ENCODE measurements at regions not wholly inside any gene's neighbourhood (a gene's known extent, or its start where the extent isn't known, plus 50 kb on each side); places are given as distances from the start of the nearest gene placed in this dataset.

DNA sequence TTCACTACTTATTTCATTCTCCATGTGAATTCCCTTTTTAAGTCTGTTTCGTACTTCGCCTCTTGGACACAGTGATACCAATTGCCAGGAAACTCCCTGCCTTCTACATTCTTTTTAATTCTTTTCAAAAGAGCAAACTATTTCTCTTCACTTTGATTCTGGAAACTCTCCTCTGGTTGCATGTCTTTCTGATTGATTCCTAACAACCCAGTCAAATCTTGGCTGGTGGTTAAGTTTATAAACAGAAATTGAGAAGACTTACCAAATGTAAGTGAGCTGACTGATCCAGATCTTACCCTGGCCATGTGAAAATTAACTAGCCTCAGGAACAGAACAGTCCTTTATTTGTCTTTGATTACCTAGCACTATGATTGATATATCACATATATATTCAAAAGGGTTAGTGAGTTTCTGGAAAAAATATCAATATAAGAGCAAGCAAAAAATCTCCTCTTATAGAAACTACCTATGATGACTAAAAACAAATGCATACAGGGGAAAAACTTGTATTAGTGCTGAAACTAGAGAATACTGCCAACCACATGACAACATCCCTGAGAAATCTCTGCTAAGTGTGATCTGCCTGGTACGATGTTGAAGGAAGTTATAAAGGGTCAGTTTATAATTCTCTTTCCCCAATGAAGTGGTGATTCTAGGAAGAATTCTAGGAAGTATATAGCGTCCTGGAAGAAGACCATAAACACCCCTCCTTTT is 152.6 kb upstream of the HTR2A start:
- TF ChIP-seq, protein P1, sequence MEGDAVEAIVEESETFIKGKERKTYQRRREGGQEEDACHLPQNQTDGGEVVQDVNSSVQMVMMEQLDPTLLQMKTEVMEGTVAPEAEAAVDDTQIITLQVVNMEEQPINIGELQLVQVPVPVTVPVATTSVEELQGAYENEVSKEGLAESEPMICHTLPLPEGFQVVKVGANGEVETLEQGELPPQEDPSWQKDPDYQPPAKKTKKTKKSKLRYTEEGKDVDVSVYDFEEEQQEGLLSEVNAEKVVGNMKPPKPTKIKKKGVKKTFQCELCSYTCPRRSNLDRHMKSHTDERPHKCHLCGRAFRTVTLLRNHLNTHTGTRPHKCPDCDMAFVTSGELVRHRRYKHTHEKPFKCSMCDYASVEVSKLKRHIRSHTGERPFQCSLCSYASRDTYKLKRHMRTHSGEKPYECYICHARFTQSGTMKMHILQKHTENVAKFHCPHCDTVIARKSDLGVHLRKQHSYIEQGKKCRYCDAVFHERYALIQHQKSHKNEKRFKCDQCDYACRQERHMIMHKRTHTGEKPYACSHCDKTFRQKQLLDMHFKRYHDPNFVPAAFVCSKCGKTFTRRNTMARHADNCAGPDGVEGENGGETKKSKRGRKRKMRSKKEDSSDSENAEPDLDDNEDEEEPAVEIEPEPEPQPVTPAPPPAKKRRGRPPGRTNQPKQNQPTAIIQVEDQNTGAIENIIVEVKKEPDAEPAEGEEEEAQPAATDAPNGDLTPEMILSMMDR (IDR thresholded peaks at IDR 0.05) = no peak
- no peak for TF ChIP-seq POLR2A (IDR thresholded peaks at IDR 0.05)

Measured in heart left ventricle (tissue), 13 donors.